ENCODE measurements at regions not wholly inside any gene's neighbourhood (a gene's known extent, or its start where the extent isn't known, plus 50 kb on each side); places are given as distances from the start of the nearest gene placed in this dataset.
"Not testable (repeated sequence)": the region's sequence is repeated elsewhere in the genome, so short reads cannot be mapped to it uniquely, and the experiment has no call there.

- Histone ChIP-seq H3K4me3 (ENCODE audit: low read depth in 1 of 2, low read length in 2 of 2) (no peak overlapping the region), H3K9me3 (ENCODE audit: control insufficient read depth in 1 of 2, low read length in 2 of 2) (no peaks in the 10 kb centered on the region), H3K27ac (ENCODE audit: low read length) (no peak overlapping the region), H3K4me1 (ENCODE audit: control insufficient read depth in 1 of 2, insufficient read depth in 2 of 2, low read length in 2 of 2) (no peaks in the 10 kb centered on the region), H3K27me3 (ENCODE audit: low read depth, low read length) (no peaks in the 10 kb centered on the region), H3K36me3 (ENCODE audit: control insufficient read depth in 1 of 2, insufficient read depth in 2 of 2, low read length in 2 of 2) (no peaks in the 10 kb centered on the region)
Measured at GRCh38 chr18:71301596-71301995, 1012.8 kb downstream of the SOCS6 start.

DNA sequence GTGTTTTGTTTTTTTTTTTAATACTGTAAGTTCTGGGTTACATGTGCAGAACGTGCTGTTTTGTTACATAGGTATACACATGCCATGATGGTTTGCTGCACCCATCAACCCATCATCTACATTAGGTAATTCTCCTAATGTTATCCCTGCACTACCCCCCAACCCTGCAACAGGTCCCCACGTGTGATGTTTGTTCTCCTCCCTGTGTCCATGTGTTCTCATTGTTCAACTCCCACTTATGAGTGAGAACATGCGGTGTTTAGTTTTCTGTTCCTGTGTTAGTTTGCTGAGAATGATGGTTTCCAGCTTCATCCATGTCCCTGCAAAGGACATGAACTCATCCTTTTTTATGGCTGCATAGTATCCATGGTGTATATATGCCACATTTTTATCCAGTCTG, 1005.4 kb downstream of the SOCS6 start:
- H3K9me3 ChIP-seq (ENCODE audit: control insufficient read depth in 1 of 2, low read length in 2 of 2); H3K4me3 ChIP-seq (ENCODE audit: low read depth in 1 of 2, low read length in 2 of 2); H3K4me1 ChIP-seq (ENCODE audit: control insufficient read depth in 1 of 2, insufficient read depth in 2 of 2, low read length in 2 of 2); H3K27me3 ChIP-seq (ENCODE audit: low read depth, low read length); H3K27ac ChIP-seq (ENCODE audit: low read length); H3K36me3 ChIP-seq (ENCODE audit: control insufficient read depth in 1 of 2, insufficient read depth in 2 of 2, low read length in 2 of 2): not testable (repeated sequence)

DNA sequence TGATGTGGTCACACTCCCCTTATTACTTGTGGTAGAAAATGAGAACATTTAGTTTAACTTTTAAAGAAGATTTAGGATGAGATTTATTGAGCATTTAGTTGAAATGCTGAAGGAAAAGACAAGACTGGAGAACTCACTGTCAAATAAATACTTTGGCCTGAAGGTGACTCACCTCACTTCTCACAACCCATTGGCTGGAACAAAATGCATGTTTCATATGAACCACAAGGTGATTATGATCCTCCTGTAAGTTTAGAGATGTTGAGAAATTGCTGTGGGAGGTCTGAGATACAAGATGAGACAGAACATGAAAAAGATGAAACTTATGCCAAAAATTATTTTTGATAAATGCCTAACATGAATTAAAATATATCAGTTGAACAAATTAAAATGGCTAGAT, 1004.5 kb downstream of the SOCS6 start:
- peaks cover 0 to 3% of the 10 kb centered on the region in 2 donors for H3K9me3 ChIP-seq (ENCODE audit: control insufficient read depth in 1 of 2, low read length in 2 of 2)
- no peaks in the 10 kb centered on the region for H3K4me1 ChIP-seq (ENCODE audit: control insufficient read depth in 1 of 2, insufficient read depth in 2 of 2, low read length in 2 of 2)
- no peaks in the 10 kb centered on the region for H3K36me3 ChIP-seq (ENCODE audit: control insufficient read depth in 1 of 2, insufficient read depth in 2 of 2, low read length in 2 of 2)
- no peaks in the 10 kb centered on the region for H3K27me3 ChIP-seq (ENCODE audit: low read depth, low read length)
- H3K27ac ChIP-seq (ENCODE audit: low read length) = no peak overlapping the region
- no peak overlapping the region for H3K4me3 ChIP-seq (ENCODE audit: low read depth in 1 of 2, low read length in 2 of 2)

GRCh38 chr18:71287268-71287667, 998.4 kb downstream of the SOCS6 start:
- Histone ChIP-seq H3K27me3 (ENCODE audit: low read depth, low read length) (no peaks in the 10 kb centered on the region), H3K4me3 (ENCODE audit: low read depth in 1 of 2, low read length in 2 of 2) (no peak overlapping the region), H3K9me3 (ENCODE audit: control insufficient read depth in 1 of 2, low read length in 2 of 2) (peaks cover 0 to 3% of the 10 kb centered on the region in 2 donors), H3K4me1 (ENCODE audit: control insufficient read depth in 1 of 2, insufficient read depth in 2 of 2, low read length in 2 of 2) (no peaks in the 10 kb centered on the region), H3K36me3 (ENCODE audit: control insufficient read depth in 1 of 2, insufficient read depth in 2 of 2, low read length in 2 of 2) (no peaks in the 10 kb centered on the region), H3K27ac (ENCODE audit: low read length) (no peak overlapping the region)

- Histone ChIP-seq H3K36me3 (ENCODE audit: control insufficient read depth in 1 of 2, insufficient read depth in 2 of 2, low read length in 2 of 2) (no peaks in the 10 kb centered on the region), H3K9me3 (ENCODE audit: control insufficient read depth in 1 of 2, low read length in 2 of 2) (no peaks in the 10 kb centered on the region), H3K27me3 (ENCODE audit: low read depth, low read length) (no peaks in the 10 kb centered on the region), H3K27ac (ENCODE audit: low read length) (no peak overlapping the region), H3K4me1 (ENCODE audit: control insufficient read depth in 1 of 2, insufficient read depth in 2 of 2, low read length in 2 of 2) (no peaks in the 10 kb centered on the region), H3K4me3 (ENCODE audit: low read depth in 1 of 2, low read length in 2 of 2) (no peak overlapping the region)
Measured at GRCh38 chr18:71252351-71252865, 963.6 kb downstream of the SOCS6 start.

- no peaks in the 10 kb centered on the region for H3K27me3 ChIP-seq (ENCODE audit: low read depth, low read length)
- no peak overlapping the region for H3K27ac ChIP-seq (ENCODE audit: low read length)
- H3K4me3 ChIP-seq (ENCODE audit: low read depth in 1 of 2, low read length in 2 of 2) = no peak overlapping the region
- H3K9me3 ChIP-seq (ENCODE audit: control insufficient read depth in 1 of 2, low read length in 2 of 2) = no peaks in the 10 kb centered on the region
- H3K36me3 ChIP-seq (ENCODE audit: control insufficient read depth in 1 of 2, insufficient read depth in 2 of 2, low read length in 2 of 2) = no peaks in the 10 kb centered on the region
- no peaks in the 10 kb centered on the region for H3K4me1 ChIP-seq (ENCODE audit: control insufficient read depth in 1 of 2, insufficient read depth in 2 of 2, low read length in 2 of 2)
Measured at GRCh38 chr18:71250191-71250590, 961.3 kb downstream of the SOCS6 start.

GRCh38 chr18:71249791-71250190, 960.9 kb downstream of the SOCS6 start:
- Histone ChIP-seq H3K4me3 (ENCODE audit: low read depth in 1 of 2, low read length in 2 of 2) (no peak overlapping the region), H3K27me3 (ENCODE audit: low read depth, low read length) (no peaks in the 10 kb centered on the region), H3K27ac (ENCODE audit: low read length) (no peak overlapping the region), H3K36me3 (ENCODE audit: control insufficient read depth in 1 of 2, insufficient read depth in 2 of 2, low read length in 2 of 2) (no peaks in the 10 kb centered on the region), H3K4me1 (ENCODE audit: control insufficient read depth in 1 of 2, insufficient read depth in 2 of 2, low read length in 2 of 2) (no peaks in the 10 kb centered on the region), H3K9me3 (ENCODE audit: control insufficient read depth in 1 of 2, low read length in 2 of 2) (no peaks in the 10 kb centered on the region)

- no peak overlapping the region for H3K27ac ChIP-seq (ENCODE audit: low read length)
- no peaks in the 10 kb centered on the region for H3K4me1 ChIP-seq (ENCODE audit: control insufficient read depth in 1 of 2, insufficient read depth in 2 of 2, low read length in 2 of 2)
- no peaks in the 10 kb centered on the region for H3K9me3 ChIP-seq (ENCODE audit: control insufficient read depth in 1 of 2, low read length in 2 of 2)
- no peaks in the 10 kb centered on the region for H3K36me3 ChIP-seq (ENCODE audit: control insufficient read depth in 1 of 2, insufficient read depth in 2 of 2, low read length in 2 of 2)
- H3K27me3 ChIP-seq (ENCODE audit: low read depth, low read length) = no peaks in the 10 kb centered on the region
- H3K4me3 ChIP-seq (ENCODE audit: low read depth in 1 of 2, low read length in 2 of 2) = no peak overlapping the region
Measured at GRCh38 chr18:71242981-71243380, 954.1 kb downstream of the SOCS6 start.

DNA sequence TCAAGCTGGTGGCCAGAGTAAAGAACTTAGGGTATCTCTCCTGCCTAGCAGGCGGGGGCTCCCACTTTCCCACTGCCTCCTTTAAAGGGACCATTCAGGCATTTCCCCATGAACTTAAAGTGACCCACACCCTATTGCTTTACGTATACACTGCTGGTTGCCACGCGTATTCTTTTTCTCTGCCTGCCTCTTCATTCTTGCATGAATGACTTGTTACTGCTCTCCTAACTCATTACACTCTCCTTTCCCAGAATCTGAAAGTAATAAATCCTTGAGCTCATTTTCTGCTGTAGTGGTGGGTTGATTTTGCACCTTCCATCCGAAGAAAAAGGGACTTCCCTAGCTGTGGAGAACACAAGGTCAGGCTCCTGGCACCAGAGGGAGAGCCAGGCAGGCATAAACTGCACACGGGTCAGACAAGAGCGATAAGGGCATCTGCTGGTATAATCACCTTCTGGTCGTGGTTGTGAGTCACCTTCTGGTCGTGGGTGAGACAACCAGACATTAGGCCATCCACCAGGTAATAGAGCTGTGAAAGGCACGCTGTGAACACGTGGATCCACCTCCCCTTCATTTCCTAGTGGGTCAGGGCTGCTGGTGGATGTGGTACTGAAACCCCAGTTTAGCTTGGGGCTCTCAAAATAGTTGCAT, 950.3 kb downstream of the SOCS6 start:
- Histone ChIP-seq H3K27ac (ENCODE audit: low read length) (no peak overlapping the region), H3K4me3 (ENCODE audit: low read depth in 1 of 2, low read length in 2 of 2) (no peak overlapping the region), H3K27me3 (ENCODE audit: low read depth, low read length) (no peaks in the 10 kb centered on the region), H3K9me3 (ENCODE audit: control insufficient read depth in 1 of 2, low read length in 2 of 2) (no peaks in the 10 kb centered on the region), H3K4me1 (ENCODE audit: control insufficient read depth in 1 of 2, insufficient read depth in 2 of 2, low read length in 2 of 2) (no peaks in the 10 kb centered on the region), H3K36me3 (ENCODE audit: control insufficient read depth in 1 of 2, insufficient read depth in 2 of 2, low read length in 2 of 2) (no peaks in the 10 kb centered on the region)

- H3K27me3 ChIP-seq (ENCODE audit: low read depth, low read length) = no peaks in the 10 kb centered on the region
- H3K36me3 ChIP-seq (ENCODE audit: control insufficient read depth in 1 of 2, insufficient read depth in 2 of 2, low read length in 2 of 2) = no peaks in the 10 kb centered on the region
- no peaks in the 10 kb centered on the region for H3K4me1 ChIP-seq (ENCODE audit: control insufficient read depth in 1 of 2, insufficient read depth in 2 of 2, low read length in 2 of 2)
- no peak overlapping the region for H3K4me3 ChIP-seq (ENCODE audit: low read depth in 1 of 2, low read length in 2 of 2)
- no peaks in the 10 kb centered on the region for H3K9me3 ChIP-seq (ENCODE audit: control insufficient read depth in 1 of 2, low read length in 2 of 2)
- H3K27ac ChIP-seq (ENCODE audit: low read length) = no peak overlapping the region
Measured at GRCh38 chr18:71237641-71238040, 948.8 kb downstream of the SOCS6 start.

DNA sequence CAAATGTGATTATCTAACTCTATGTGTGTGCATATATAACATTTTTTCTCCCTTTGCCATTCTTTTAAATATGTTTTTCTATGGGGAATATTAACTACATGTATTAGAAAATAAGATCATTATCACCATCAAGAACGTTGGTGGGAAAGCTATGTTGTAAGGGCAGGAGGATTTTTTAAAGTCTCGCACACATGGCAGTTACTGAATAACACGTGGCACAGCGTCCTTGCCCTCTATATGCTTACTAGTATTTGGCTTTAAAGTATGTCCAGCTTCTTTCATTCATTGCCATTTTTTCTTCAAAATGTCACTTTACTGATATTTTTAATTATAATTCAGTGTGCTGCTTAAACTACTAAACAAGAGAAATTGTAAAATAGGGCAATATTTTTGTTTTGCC, 944.3 kb downstream of the SOCS6 start:
- H3K27ac ChIP-seq (ENCODE audit: low read length) = no peak overlapping the region
- no peaks in the 10 kb centered on the region for H3K9me3 ChIP-seq (ENCODE audit: control insufficient read depth in 1 of 2, low read length in 2 of 2)

DNA sequence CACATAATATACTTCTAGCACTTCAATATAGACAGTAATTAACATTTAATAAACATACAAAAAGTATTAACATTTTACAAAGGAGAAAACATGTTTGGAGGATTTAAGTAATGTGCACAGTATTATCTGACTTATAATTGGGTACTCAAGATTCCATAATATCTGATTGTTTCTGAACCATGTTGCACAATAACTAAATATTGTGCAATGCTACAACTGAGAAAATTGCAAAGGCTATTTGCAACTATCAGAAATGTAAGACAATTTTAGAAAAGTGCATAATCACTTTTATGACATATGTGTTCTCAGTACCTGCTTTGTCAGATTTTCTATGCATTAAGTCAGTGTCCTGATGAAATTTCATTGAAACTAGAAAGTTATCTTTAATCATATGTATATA, 934.6 kb downstream of the SOCS6 start:
- Histone ChIP-seq H3K4me3 (ENCODE audit: low read depth in 1 of 2, low read length in 2 of 2) (no peak overlapping the region), H3K27ac (ENCODE audit: low read length) (no peak overlapping the region), H3K27me3 (ENCODE audit: low read depth, low read length) (no peaks in the 10 kb centered on the region), H3K36me3 (ENCODE audit: control insufficient read depth in 1 of 2, insufficient read depth in 2 of 2, low read length in 2 of 2) (no peaks in the 10 kb centered on the region), H3K4me1 (ENCODE audit: control insufficient read depth in 1 of 2, insufficient read depth in 2 of 2, low read length in 2 of 2) (no peaks in the 10 kb centered on the region), H3K9me3 (ENCODE audit: control insufficient read depth in 1 of 2, low read length in 2 of 2) (no peaks in the 10 kb centered on the region)

More for the DNA sequence above, 944.3 kb downstream of the SOCS6 start:
- H3K4me3 ChIP-seq (ENCODE audit: low read depth in 1 of 2, low read length in 2 of 2) = no peak overlapping the region
- H3K27me3 ChIP-seq (ENCODE audit: low read depth, low read length) = no peaks in the 10 kb centered on the region
- H3K4me1 ChIP-seq (ENCODE audit: control insufficient read depth in 1 of 2, insufficient read depth in 2 of 2, low read length in 2 of 2) = no peaks in the 10 kb centered on the region
- H3K36me3 ChIP-seq (ENCODE audit: control insufficient read depth in 1 of 2, insufficient read depth in 2 of 2, low read length in 2 of 2) = no peaks in the 10 kb centered on the region
